Uterus (tissue), 3 donors: ENCODE measurements at regions not wholly inside any gene's neighbourhood (a gene's known extent, or its start where the extent isn't known, plus 50 kb on each side); places are given as distances from the start of the nearest gene placed in this dataset.
"Not testable (repeated sequence)": the region's sequence is repeated elsewhere in the genome, so short reads cannot be mapped to it uniquely, and the experiment has no call there.

ENCODE experiments used
- DNase-seq, 2 donors: peaks; one replicate each; pipeline ENCODE4 v3.0.0-alpha.2; 2019 to 2020
- H3K27ac ChIP-seq, 2 donors: fragments of 200-600 bp; sonication (generic); 1 replicate in 1 of 2; 2 replicates in 1 of 2; pipeline ENCODE4 v1.5.1; 2016 to 2018
- H3K27me3 ChIP-seq, 2 donors: fragments of 200-600 bp; sonication (generic); one replicate each; pipeline ENCODE4 v1.5.1; 2018 to 2019; ENCODE audit warnings: control low read depth in 1 of 2
- H3K36me3 ChIP-seq, 2 donors: fragments of 200-600 bp; sonication (generic); one replicate each; pipeline ENCODE4 v1.5.1; 2019; ENCODE audit warnings: control low read depth in 1 of 2
- H3K4me1 ChIP-seq, 2 donors: fragments of 200-600 bp; sonication (generic); one replicate each; pipeline ENCODE4 v1.5.1; 2018 to 2019; ENCODE audit warnings: control low read depth in 1 of 2
- H3K4me3 ChIP-seq, 2 donors: fragments of 200-600 bp; sonication (generic); 1 replicate in 1 of 2; 2 replicates in 1 of 2; pipeline ENCODE4 v1.5.1; 2018 to 2019; ENCODE audit warnings: mild to moderate bottlenecking in 1 of 2
- H3K9me3 ChIP-seq, 2 donors: fragments of 200-600 bp; sonication (generic); one replicate each; pipeline ENCODE4 v1.5.1; 2019; ENCODE audit warnings: control low read depth in 1 of 2
- CTCF ChIP-seq, 4 experiments: fragments of 200-600 bp in 2 of 4; fragments of 450-650 bp in 2 of 4; sonication (generic) in 2 of 4; IDR thresholded peaks; one replicate each; pipeline ENCODE4 v1.5.1; 2016 to 2019; ENCODE audit warnings: antibody characterized with exemption in 4 of 4, mild to moderate bottlenecking in 2 of 4, moderate library complexity in 1 of 4
- POLR2A ChIP-seq, 2 donors: fragments of 450-650 bp; IDR thresholded peaks; one replicate each; pipeline ENCODE4 v1.6.1; 2016; ENCODE audit warnings: antibody characterized with exemption in 2 of 2, mild to moderate bottlenecking in 1 of 2, moderate library complexity in 1 of 2
- intact Hi-C: fragments of 100-400 bp; cut with DNase I; formaldehyde crosslinking; loops from one replicate; pipeline ENCODE4 v1.15.1; 2023; ENCODE audit warnings: low total_unique reads
- donor health status: DM: yes; HTN: yes; CAD: no.

GRCh38 chr19:31537136-31537535 is 187.9 kb upstream of the TSHZ3 start:
- no peaks in the 10 kb centered on the region for H3K9me3 ChIP-seq
- intact Hi-C loops = no loop called here
- TF ChIP-seq POLR2A (IDR thresholded peaks at IDR 0.05) = no peak
- no peak for TF ChIP-seq CTCF (IDR thresholded peaks at IDR 0.05)
- H3K27ac ChIP-seq = no peak overlapping the region
- H3K27me3 ChIP-seq = no peaks in the 10 kb centered on the region
- H3K4me1 ChIP-seq = no peaks in the 10 kb centered on the region
- H3K4me3 ChIP-seq = no peak overlapping the region
- no peaks in the 10 kb centered on the region for H3K36me3 ChIP-seq
- no peak for DNase-seq

- H3K4me3 ChIP-seq, H3K27me3 ChIP-seq, H3K27ac ChIP-seq, H3K4me1 ChIP-seq, H3K9me3 ChIP-seq, DNase-seq, H3K36me3 ChIP-seq, intact Hi-C loops: not testable (repeated sequence)
Observed at GRCh38 chr19:31537902-31538301, 188.7 kb upstream of the TSHZ3 start.

- H3K36me3 ChIP-seq = no peaks in the 10 kb centered on the region
- no peak overlapping the region for H3K27ac ChIP-seq
- TF ChIP-seq POLR2A (IDR thresholded peaks at IDR 0.05) = no peak
- no peak for TF ChIP-seq CTCF (IDR thresholded peaks at IDR 0.05)
- no peak overlapping the region for H3K4me3 ChIP-seq
- no peaks in the 10 kb centered on the region for H3K27me3 ChIP-seq
- intact Hi-C loops = no loop called here
- no peaks in the 10 kb centered on the region for H3K4me1 ChIP-seq
- no peak for DNase-seq
- H3K9me3 ChIP-seq = no peaks in the 10 kb centered on the region
Observed at GRCh38 chr19:31538879-31539278, 189.6 kb upstream of the TSHZ3 start.

- no peak for DNase-seq
- Histone ChIP-seq H3K9me3 (no peaks in the 10 kb centered on the region), H3K27me3 (no peaks in the 10 kb centered on the region), H3K4me3 (no peak overlapping the region), H3K27ac (no peak overlapping the region), H3K4me1 (no peaks in the 10 kb centered on the region), H3K36me3 (no peaks in the 10 kb centered on the region)
- intact Hi-C loops = no loop called here
- TF ChIP-seq POLR2A (IDR thresholded peaks at IDR 0.05) (no peak), CTCF (IDR thresholded peaks at IDR 0.05) (no peak)
Observed at GRCh38 chr19:31539386-31539785, 190.2 kb upstream of the TSHZ3 start.

- Histone ChIP-seq H3K4me1 (no peaks in the 10 kb centered on the region), H3K9me3 (no peaks in the 10 kb centered on the region), H3K36me3 (no peaks in the 10 kb centered on the region), H3K27ac (no peak overlapping the region), H3K4me3 (no peak overlapping the region), H3K27me3 (no peaks in the 10 kb centered on the region)
- no peak for TF ChIP-seq POLR2A (IDR thresholded peaks at IDR 0.05)
- intact Hi-C loops = no loop called here
- DNase-seq = no peak
Observed at GRCh38 chr19:31541396-31541795, 192.2 kb upstream of the TSHZ3 start.

- no peak for TF ChIP-seq POLR2A (IDR thresholded peaks at IDR 0.05)
- no peak for TF ChIP-seq CTCF (IDR thresholded peaks at IDR 0.05)
- Histone ChIP-seq H3K27me3 (no peaks in the 10 kb centered on the region), H3K4me1 (no peaks in the 10 kb centered on the region), H3K36me3 (no peaks in the 10 kb centered on the region), H3K4me3 (no peak overlapping the region), H3K9me3 (no peaks in the 10 kb centered on the region), H3K27ac (no peak overlapping the region)
- intact Hi-C loops = no loop called here
- no peak for DNase-seq
Observed at GRCh38 chr19:31543456-31543855, 194.2 kb upstream of the TSHZ3 start.
